Esophagus squamous epithelium (tissue), 5 donors: ENCODE measurements at regions not wholly inside any gene's neighbourhood (a gene's known extent, or its start where the extent isn't known, plus 50 kb on each side); places are given as distances from the start of the nearest gene placed in this dataset.

ENCODE experiments used
- DNase-seq: peaks from one replicate; lab custom pipeline; 2025; lab: John Stamatoyannopoulos, UW
- H3K27ac ChIP-seq, 4 donors: fragments of 200-600 bp; sonication (generic); one replicate each; pipeline ENCODE4 v1.5.1; 2016 to 2019; ENCODE audit warnings: mild to moderate bottlenecking in 1 of 4
- H3K27me3 ChIP-seq, 4 donors: fragments of 200-600 bp; sonication (generic); 1 replicate in 3 of 4; 2 replicates in 1 of 4; pipeline versions ENCODE4 v1.5.1 to v1.6.0; 2017 to 2021; ENCODE audit warnings: antibody characterized with exemption in 1 of 4
- H3K36me3 ChIP-seq, 3 donors: fragments of 200-600 bp; sonication (generic); one replicate each; pipeline ENCODE4 v1.5.1; 2016 to 2019
- H3K4me1 ChIP-seq, 3 donors: fragments of 200-600 bp; sonication (generic); one replicate each; pipeline ENCODE4 v1.5.1; 2017 to 2019
- H3K4me3 ChIP-seq, 4 donors: fragments of 200-600 bp; sonication (generic); 1 replicate in 3 of 4; 2 replicates in 1 of 4; pipeline ENCODE4 v1.5.1; 2016 to 2019; ENCODE audit warnings: mild to moderate bottlenecking in 2 of 4, moderate library complexity in 1 of 4
- H3K9me3 ChIP-seq, 3 donors: fragments of 200-600 bp; sonication (generic); one replicate each; pipeline ENCODE4 v1.5.1; 2016 to 2019
- CTCF ChIP-seq, 6 experiments: fragments of 450-650 bp in 4 of 6; fragments of 200-600 bp in 2 of 6; sonication (generic) in 2 of 6; IDR thresholded peaks; one replicate each; pipeline ENCODE4 v1.5.1; 2016 to 2019; ENCODE audit warnings: antibody characterized with exemption in 6 of 6, mild to moderate bottlenecking in 4 of 6, moderate library complexity in 4 of 6
- POLR2A ChIP-seq, 4 donors: fragments of 450-650 bp; IDR thresholded peaks; one replicate each; pipeline ENCODE4 v1.6.1; 2017; ENCODE audit warnings: antibody characterized with exemption in 4 of 4, mild to moderate bottlenecking in 4 of 4, moderate library complexity in 3 of 4
- WGBS, 2 donors: methylation state at CpG; one replicate each; pipeline ENCODE4 v1.1.5; 2018; 5-methylcytosine and 5-hydroxymethylcytosine counted together
- intact Hi-C: fragments of 100-400 bp; cut with DNase I; formaldehyde crosslinking; loops from one replicate; pipeline ENCODE4 v1.15.0; 2022
- donor health status: DM: yes; HTN: yes; CAD: no.

- H3K36me3 ChIP-seq: no peaks in the 10 kb centered on the region
- TF ChIP-seq POLR2A (IDR thresholded peaks at IDR 0.05) (no peak), CTCF (IDR thresholded peaks at IDR 0.05) (no peak)
- 39 to 55% methylated on average over 7 of the region's 7 CpGs for WGBS, 2 donors
- no peaks in the 10 kb centered on the region for H3K9me3 ChIP-seq
- DNase-seq: no peak
- H3K4me1 ChIP-seq: no peaks in the 10 kb centered on the region
- no peak overlapping the region for H3K4me3 ChIP-seq
- no peak overlapping the region for H3K27ac ChIP-seq
- intact Hi-C loops: no loop called here
- H3K27me3 ChIP-seq: no peaks in the 10 kb centered on the region
These were observed 114.3 kb downstream of the EDEM1 start for GRCh38 chr3:5301651-5302297.

DNA sequence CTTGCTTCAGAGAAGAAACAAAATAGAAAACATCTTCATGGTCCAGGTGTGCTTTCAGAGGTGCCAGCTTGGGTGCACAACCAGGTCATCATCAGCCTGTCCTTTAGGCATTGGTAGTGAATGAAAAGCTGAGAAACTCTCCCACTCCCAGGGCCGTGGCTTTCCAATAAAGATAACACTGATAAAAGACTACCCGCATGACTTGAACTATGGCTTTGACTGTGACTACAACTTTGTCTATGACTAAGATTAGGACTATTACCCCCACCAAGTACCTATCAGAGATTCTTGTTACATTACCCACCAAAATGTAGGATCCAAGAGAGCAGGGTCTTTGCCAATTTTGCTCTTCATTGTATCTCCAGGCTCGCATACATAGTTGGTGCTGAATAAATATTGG, 115.2 kb downstream of the EDEM1 start:
- Histone ChIP-seq H3K4me3 (no peak overlapping the region), H3K9me3 (no peaks in the 10 kb centered on the region), H3K27ac (no peak overlapping the region), H3K4me1 (no peaks in the 10 kb centered on the region), H3K27me3 (no peaks in the 10 kb centered on the region), H3K36me3 (no peaks in the 10 kb centered on the region)
- WGBS, 2 donors: 73 to 96% methylated on average over 3 of the region's 3 CpGs
- DNase-seq: no peak
- intact Hi-C loops: no loop called here
- TF ChIP-seq POLR2A (IDR thresholded peaks at IDR 0.05) (no peak), CTCF (IDR thresholded peaks at IDR 0.05) (no peak)

DNA sequence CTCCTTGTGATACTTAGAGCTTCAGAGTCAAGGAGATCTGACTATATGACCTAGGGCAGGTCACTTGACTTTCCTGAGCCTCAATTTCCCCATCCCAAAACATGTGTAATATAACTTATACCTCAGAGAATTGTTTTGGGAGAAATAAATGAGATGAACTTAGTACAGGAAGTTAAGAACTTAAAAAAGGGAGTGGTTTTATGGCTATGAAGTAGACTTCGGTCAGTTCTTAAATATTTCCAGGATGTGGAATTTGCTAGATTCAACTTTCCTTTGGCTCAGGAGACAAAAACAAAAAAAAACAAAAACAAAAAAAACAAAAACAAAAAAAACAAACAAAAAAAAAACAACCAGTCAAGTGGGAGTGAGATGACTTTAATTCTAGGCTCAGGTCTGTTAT, 116.7 kb downstream of the EDEM1 start:
- H3K4me1 ChIP-seq: no peaks in the 10 kb centered on the region
- WGBS, 2 donors: 77 to 93% methylated on average over 1 of the region's 1 CpG
- intact Hi-C loops: no loop called here
- H3K27ac ChIP-seq: no peak overlapping the region
- no peaks in the 10 kb centered on the region for H3K36me3 ChIP-seq
- no peak for TF ChIP-seq CTCF (IDR thresholded peaks at IDR 0.05)
- no peak for TF ChIP-seq POLR2A (IDR thresholded peaks at IDR 0.05)
- no peak for DNase-seq
- no peak overlapping the region for H3K4me3 ChIP-seq
- H3K9me3 ChIP-seq: no peaks in the 10 kb centered on the region
- no peaks in the 10 kb centered on the region for H3K27me3 ChIP-seq

GRCh38 chr3:5304789-5305683, 117.5 kb downstream of the EDEM1 start:
- Histone ChIP-seq H3K27ac (no peak overlapping the region), H3K4me3 (no peak overlapping the region), H3K9me3 (no peaks in the 10 kb centered on the region), H3K27me3 (no peaks in the 10 kb centered on the region), H3K36me3 (no peaks in the 10 kb centered on the region), H3K4me1 (no peaks in the 10 kb centered on the region)
- WGBS, 2 donors: 23 to 28% methylated on average over 13 of the region's 13 CpGs
- DNase-seq: no peak
- TF ChIP-seq POLR2A (IDR thresholded peaks at IDR 0.05) (no peak), CTCF (IDR thresholded peaks at IDR 0.05) (peak; percentile 24 to 67 (median 52))
- intact Hi-C loops: no loop called here

- Histone ChIP-seq H3K9me3 (no peaks in the 10 kb centered on the region), H3K4me1 (no peaks in the 10 kb centered on the region), H3K4me3 (no peak overlapping the region), H3K27ac (no peak overlapping the region), H3K27me3 (no peaks in the 10 kb centered on the region), H3K36me3 (no peaks in the 10 kb centered on the region)
- WGBS, 2 donors: 70 to 79% methylated on average over 3 of the region's 3 CpGs
- intact Hi-C loops: no loop called here
- TF ChIP-seq CTCF (IDR thresholded peaks at IDR 0.05): no peak
- TF ChIP-seq POLR2A (IDR thresholded peaks at IDR 0.05): no peak
- DNase-seq: no peak
These were observed 118.1 kb downstream of the EDEM1 start for GRCh38 chr3:5305684-5305989.
